ENCODE measurements at regions not wholly inside any gene's neighbourhood (a gene's known extent, or its start where the extent isn't known, plus 50 kb on each side); places are given as distances from the start of the nearest gene placed in this dataset.

DNA sequence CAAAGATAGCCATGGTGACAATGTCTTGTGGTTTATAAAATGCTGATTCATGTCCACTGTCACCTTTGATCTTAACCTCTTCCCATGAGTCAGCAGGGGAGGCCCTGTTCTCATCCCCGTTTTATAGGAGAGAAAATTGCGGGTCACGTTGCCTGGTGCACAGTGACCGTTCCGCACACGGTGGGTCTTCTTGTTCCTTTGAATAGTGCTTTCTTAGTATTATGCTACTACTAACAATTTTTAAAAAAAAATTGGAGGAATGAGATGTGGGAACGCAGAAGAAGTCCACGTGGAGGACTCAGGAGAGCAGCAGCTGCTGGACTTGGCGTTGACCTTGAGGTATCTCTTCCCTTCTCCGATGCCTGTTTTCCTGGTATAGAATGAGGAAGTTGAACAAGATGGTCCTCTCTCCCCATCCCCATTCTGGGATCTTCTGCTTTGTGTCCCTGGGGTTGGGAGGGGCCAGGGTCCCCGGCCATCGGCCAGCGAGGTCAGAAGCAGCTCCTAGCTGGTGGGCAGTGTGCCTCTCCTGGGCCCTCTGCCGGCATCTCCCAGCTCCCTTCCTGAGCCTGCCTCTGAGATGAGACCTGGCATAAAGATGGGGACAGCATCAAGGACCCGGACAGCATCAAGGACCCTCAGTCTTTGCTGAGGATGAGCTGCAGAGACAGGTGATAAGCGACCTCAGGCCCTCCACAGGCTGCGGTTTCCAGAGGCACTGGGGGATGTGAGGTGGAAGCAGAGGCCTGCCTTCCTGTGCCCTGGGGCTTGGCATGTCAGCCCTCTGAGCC is 143.9 kb downstream of the C9orf50 start:
- DNase-seq (ENCODE audit: low read depth in 2 of 2, low spot score in 1 of 2): no peak

DNA sequence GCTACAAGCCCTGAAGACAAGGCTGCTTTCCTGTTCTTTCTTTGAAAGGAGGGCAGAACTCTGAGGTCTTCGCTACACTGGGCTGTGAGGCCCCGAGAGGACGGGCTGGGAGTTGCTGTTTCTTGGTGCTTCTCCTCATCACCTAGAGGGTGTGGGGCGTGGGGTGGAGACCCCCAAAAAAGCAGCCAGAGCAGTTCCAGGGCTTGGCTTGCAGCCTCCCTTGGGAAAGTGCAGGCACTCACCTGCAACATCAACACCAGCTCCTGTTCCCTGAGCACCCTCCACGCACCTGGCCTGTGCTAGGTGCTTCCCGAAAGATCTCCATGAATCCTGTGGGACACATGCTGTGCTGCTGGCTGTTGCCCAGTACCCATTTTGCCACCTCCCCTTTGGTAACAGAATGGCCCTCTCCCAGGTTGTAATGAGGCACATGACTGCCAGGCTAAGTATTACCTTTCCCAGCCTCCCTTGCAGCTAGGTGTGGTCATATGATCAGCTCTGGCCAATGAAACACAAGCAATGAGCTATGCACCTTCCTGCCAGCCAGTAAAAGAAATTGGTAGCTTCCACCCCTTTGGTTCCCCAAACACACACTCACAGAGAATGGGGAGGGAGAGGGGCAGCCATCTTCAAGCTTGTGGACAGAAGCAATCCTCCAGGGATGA is 146.0 kb downstream of the C9orf50 start:
- no peak for DNase-seq (ENCODE audit: low read depth in 2 of 2, low spot score in 1 of 2)

DNA sequence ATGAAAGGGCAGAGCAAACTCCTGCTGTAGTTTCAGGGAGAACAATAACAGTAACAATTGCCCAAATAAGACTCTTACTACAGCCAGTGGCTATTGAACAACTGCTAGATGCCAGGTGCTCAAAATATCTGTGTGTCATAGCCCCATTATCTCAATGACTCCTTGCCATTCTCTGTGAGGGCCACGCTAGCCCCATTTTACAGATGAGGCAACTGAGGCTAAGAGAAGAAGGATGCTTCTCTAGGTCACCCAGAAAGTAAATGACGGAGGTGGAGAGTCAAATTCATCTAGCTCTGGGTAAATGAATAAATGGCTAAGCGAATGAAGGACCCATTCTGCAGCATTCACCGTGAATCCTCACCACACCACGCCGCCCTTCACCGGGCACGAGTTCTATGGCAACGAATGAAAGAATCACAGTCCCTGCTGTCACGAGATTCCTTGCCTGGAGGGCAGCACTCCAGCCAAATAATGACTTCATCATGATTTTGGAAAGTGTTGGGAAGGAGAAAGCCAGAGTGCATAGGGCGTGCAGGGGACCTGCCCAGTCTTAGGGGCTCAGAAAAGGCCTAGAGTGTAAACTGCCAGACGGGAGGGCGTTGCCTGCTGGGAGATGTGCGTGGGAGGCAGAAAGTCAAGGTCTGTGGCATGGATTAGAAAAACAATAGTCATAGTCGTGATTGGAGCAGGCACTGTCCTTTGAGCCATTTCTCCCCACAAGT is 147.2 kb downstream of the C9orf50 start:
- no peak for DNase-seq (ENCODE audit: low read depth in 2 of 2, low spot score in 1 of 2)

- DNase-seq (ENCODE audit: low read depth in 2 of 2, low spot score in 1 of 2): no peak
These were observed 148.2 kb downstream of the C9orf50 start for GRCh38 chr9:129472651-129473102.

- DNase-seq (ENCODE audit: low read depth in 2 of 2, low spot score in 1 of 2): no peak
These were observed 149.5 kb downstream of the C9orf50 start for GRCh38 chr9:129471201-129472019.

GRCh38 chr9:129469988-129470316 is 150.9 kb downstream of the C9orf50 start:
- no peak for DNase-seq (ENCODE audit: low read depth in 2 of 2, low spot score in 1 of 2)

DNA sequence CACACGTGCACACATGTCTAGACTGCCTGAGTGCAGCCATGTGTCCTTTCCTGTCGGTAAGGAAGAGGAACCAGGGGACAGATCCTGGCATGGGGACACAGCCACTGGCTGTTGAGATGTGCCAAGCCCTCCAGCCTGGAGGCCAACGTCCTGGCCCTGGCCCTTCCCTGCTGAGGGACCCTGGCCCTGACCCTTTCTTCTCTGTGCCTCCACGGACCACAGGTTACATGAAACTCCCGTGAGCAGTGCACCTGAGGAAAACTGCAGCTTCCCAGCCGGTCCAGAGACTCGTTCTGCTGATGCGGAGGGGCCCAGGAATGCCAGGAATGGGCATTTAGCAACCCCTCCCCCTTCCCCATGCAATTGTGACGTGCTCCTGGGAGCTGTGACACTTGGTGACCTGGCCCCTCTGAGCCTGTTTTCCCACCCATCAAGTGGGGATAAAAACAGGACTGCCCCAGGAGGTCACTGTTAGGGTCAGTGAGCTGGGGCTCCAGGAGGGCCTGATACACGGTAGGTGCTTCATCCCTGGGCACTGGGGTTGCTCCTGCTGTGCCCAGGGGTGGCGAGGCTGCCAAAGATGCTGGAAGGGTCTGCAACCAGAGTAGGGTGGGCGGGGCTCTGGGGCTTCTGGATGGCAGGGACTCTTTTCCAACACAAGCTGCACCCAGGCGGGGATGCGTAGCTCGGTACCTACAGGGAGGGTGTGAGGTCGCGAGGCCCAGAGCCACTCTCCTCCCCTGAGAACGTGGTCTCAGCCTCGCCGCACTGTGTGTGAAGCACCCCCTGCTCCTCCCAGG is 151.5 kb downstream of the C9orf50 start:
- no peak for DNase-seq (ENCODE audit: low read depth in 2 of 2, low spot score in 1 of 2)

DNA sequence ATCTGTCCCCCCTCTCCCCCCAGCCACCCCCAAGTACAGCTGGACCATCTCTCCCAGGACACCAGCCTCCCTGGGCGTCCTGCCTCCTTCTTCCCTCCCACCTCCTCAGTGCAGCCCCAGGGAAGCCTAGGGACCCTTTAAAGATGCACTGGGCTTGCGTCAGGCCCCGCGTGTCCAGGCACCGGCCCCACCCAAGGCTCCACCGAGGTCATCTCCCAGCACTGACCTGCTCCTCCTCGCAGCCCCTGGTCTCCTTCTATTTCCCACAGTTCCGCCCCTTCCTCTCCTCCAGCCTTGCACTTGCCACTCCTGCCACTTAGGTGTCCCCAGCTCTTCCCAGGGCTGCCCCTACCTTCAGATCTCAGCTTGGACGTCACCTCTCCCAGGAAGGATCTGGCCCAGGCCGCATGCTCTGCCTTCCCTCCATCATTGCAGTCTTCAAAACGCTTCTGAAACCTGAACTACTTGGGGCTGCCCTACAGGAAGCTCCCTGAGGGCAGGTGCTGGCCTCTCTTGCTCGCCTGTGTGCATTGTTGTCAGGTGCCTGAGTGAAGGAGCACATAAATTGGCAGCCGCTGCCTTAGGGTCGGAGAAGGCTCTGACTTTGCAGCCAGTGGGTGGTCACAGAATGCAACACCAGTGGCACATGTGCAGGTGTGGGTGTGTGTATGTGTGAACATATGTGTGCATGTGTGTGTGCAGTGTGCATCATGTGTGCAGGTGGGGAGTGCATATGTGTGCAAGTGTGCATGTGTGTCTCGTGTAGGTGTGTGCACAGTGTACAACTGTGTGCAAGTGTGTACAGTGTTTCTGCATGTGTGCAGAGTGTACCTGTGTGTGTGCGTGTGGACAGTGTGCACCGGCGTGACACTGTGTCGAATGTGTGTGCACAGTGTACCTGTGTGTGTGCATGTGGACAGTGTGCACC is 152.9 kb downstream of the C9orf50 start:
- no peak for DNase-seq (ENCODE audit: low read depth in 2 of 2, low spot score in 1 of 2)

DNA sequence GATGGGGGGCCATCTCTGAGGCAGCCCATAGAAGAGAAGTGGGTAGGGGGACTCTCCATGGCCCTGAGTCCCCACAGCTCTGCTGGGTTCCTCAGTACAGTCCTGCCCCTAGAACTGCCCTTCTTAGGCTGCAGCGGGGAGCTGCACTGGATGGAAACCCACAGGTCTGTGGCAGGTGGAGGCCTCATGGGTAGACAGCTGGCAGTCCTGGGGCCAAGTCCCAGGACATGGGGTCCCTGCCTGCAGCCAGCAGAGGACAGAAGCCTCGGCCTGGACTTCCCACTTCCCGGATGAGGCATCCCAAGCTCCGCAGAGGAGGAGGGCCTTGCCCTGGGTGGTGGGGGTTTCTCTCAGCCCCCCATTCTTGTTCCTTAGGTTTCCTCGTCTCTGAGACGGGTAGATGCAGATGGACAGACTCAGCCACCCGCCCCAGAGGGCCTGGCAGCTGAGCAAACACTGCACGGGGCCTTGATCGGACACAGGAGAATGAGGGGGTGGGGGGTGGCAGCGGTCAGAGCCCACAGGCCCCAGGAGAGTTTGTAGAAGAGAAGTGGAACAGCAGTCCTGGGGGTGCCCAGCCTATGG is 153.8 kb downstream of the C9orf50 start:
- no peak for DNase-seq (ENCODE audit: low read depth in 2 of 2, low spot score in 1 of 2)

- no peak for DNase-seq (ENCODE audit: low read depth in 2 of 2, low spot score in 1 of 2)
These were observed 154.9 kb downstream of the C9orf50 start for GRCh38 chr9:129465834-129466535.

GRCh38 chr9:129464972-129465833 is 155.7 kb downstream of the C9orf50 start:
- DNase-seq (ENCODE audit: low read depth in 2 of 2, low spot score in 1 of 2): no peak

- no peak for DNase-seq (ENCODE audit: low read depth in 2 of 2, low spot score in 1 of 2)
These were observed 156.9 kb downstream of the C9orf50 start for GRCh38 chr9:129463994-129464393.

GRCh38 chr9:129463477-129463876 is 157.4 kb downstream of the C9orf50 start:
- DNase-seq (ENCODE audit: low read depth in 2 of 2, low spot score in 1 of 2): no peak

GRCh38 chr9:129462360-129462759 is 158.5 kb downstream of the C9orf50 start:
- DNase-seq (ENCODE audit: low read depth in 2 of 2, low spot score in 1 of 2): no peak

DNA sequence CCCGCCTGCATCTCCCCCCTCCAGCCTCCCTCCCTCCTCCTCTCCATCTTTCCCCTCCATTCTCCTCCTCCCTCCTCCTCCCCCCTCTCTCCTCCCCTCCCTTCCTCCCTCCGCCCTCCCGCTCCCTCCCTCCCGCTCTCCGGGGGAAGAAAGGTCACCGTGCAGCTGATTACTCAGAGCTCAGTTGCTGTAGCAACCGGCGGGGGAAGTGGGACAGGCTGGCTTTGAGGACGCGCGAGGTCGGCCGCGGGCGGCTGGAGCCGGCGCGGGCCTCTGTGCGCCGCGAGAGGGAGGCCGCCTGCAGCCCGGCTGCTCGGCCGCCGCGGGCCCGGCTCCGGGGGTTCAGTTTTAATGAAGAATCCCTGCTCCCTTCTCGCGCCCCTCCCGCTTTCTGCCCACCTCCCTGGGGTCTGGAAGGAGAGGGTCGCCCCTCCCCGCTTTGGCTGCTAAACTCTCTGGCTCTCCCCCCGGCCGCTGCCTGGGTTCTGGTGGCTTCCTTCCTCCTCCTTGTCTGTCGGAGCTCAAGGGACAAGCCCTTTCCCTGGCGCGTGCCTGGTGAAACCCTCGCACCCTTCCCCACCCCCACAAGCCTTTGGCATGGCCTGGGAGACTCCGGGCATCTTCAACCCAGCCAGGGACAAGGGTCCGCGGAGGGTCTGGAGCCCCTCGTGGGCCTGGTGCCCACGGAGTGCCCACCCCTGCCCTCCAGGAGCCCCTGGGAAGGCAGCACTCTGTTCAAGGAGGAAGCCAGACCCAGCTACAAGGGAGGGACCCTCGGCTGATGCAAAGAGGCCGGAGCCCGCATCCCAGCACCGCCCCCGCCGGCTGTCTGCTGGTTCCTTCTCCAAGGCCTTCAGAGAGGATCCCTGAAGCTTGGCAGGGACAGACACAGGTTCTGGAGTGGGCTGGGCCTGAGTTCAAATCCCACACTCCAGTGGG is 160.3 kb downstream of the C9orf50 start:
- DNase-seq (ENCODE audit: low read depth in 2 of 2, low spot score in 1 of 2): peak; percentile 77 to 81
